ENCODE measurements at regions not wholly inside any gene's neighbourhood (a gene's known extent, or its start where the extent isn't known, plus 50 kb on each side); places are given as distances from the start of the nearest gene placed in this dataset.

GRCh38 chr3:96434651-96435050, 379.7 kb upstream of the EPHA6 start:
- TF ChIP-seq CTCF (IDR thresholded peaks at IDR 0.05; ENCODE audit: low read depth, low read length), result no peak
- in situ Hi-C loops (cut with HindIII; ENCODE audit: low sequenced_read_pairs), result no loop called here
- no peak overlapping the region for H3K4me3 ChIP-seq (ENCODE audit: low read depth, low read length)

DNA sequence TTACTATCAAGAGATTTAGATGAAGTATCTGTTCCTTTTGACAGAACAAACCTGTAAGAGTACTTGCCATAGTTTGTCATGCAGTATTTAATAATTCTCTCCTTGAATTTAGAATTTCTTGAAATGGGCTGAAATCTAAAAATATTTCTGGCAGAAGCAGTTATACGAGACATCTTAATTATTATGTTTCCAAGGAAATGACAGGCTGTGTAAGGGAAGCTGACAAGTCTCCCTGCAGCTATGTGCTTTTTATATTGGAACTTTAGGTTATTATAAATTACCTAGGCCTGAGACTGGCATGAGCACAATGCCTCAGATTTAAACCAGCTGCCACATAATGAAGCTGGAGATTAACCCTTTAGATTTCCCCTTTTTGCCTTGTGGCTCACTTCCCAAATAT, 365.0 kb upstream of the EPHA6 start:
- H3K4me3 ChIP-seq (ENCODE audit: low read depth, low read length), result no peak overlapping the region
- TF ChIP-seq CTCF (IDR thresholded peaks at IDR 0.05; ENCODE audit: low read depth, low read length), result no peak
- in situ Hi-C loops (cut with HindIII; ENCODE audit: low sequenced_read_pairs), result no loop called here
- no peak for DNase-seq (ENCODE audit: low read depth, low spot score)

More at GRCh38 chr3:96434651-96435050, 379.7 kb upstream of the EPHA6 start:
- DNase-seq (ENCODE audit: low read depth, low spot score), result no peak

DNA sequence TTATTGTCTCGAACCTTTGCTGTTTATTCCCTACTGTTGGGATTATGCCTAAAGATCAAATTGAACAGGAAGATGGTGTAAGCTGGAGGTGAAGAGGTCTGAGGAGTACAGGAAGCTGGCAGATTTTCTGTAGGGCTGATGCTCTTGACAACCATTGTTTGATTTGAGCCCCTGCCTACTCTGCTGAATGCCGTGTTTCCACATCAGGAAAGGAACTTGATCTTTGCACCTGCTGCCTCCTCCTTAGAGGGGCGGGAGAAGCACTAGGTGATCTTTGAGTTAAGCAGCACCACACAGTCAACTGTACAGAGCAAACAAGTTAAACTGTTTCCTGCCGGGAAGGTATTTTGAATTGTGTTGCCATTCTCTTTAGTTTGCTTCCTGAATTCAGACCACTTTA, 364.6 kb upstream of the EPHA6 start:
- in situ Hi-C loops (cut with HindIII; ENCODE audit: low sequenced_read_pairs), result no loop called here
- TF ChIP-seq CTCF (IDR thresholded peaks at IDR 0.05; ENCODE audit: low read depth, low read length), result no peak
- DNase-seq (ENCODE audit: low read depth, low spot score), result no peak
- H3K4me3 ChIP-seq (ENCODE audit: low read depth, low read length), result no peak overlapping the region

- in situ Hi-C loops (cut with HindIII; ENCODE audit: low sequenced_read_pairs), result no loop called here
- no peak overlapping the region for H3K4me3 ChIP-seq (ENCODE audit: low read depth, low read length)
- DNase-seq (ENCODE audit: low read depth, low spot score), result no peak
- TF ChIP-seq CTCF (IDR thresholded peaks at IDR 0.05; ENCODE audit: low read depth, low read length), result no peak
Measured at GRCh38 chr3:96450699-96451098, 363.7 kb upstream of the EPHA6 start.

- no peak overlapping the region for H3K4me3 ChIP-seq (ENCODE audit: low read depth, low read length)
- no peak for DNase-seq (ENCODE audit: low read depth, low spot score)
- in situ Hi-C loops (cut with HindIII; ENCODE audit: low sequenced_read_pairs), result no loop called here
- no peak for TF ChIP-seq CTCF (IDR thresholded peaks at IDR 0.05; ENCODE audit: low read depth, low read length)
Measured at GRCh38 chr3:96465521-96465920, 348.9 kb upstream of the EPHA6 start.

GRCh38 chr3:96466441-96466840, 348.0 kb upstream of the EPHA6 start:
- in situ Hi-C loops (cut with HindIII; ENCODE audit: low sequenced_read_pairs), result no loop called here
- TF ChIP-seq CTCF (IDR thresholded peaks at IDR 0.05; ENCODE audit: low read depth, low read length), result no peak
- no peak overlapping the region for H3K4me3 ChIP-seq (ENCODE audit: low read depth, low read length)
- no peak for DNase-seq (ENCODE audit: low read depth, low spot score)

DNA sequence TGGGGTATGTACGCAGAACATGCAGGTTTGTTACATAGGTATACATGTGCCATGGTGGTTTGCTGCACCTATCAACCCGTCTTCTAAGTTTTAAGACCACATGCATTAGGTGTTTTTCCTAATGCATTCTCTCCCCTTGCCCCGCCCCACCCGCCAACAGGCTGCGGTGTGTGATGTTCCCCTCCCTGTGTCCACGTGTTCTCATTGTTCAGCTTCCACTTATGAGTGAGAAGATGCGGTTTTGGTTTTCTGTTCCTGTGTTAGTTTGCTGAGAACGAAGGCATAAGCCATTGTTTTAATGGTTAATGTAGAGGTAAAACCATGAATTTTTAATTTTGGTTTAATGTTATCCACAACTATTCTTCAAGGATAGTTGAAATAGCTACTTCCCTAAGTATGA, 346.8 kb upstream of the EPHA6 start:
- in situ Hi-C loops (cut with HindIII; ENCODE audit: low sequenced_read_pairs), result no loop called here
- H3K4me3 ChIP-seq (ENCODE audit: low read depth, low read length), result no peak overlapping the region
- no peak for DNase-seq (ENCODE audit: low read depth, low spot score)
- TF ChIP-seq CTCF (IDR thresholded peaks at IDR 0.05; ENCODE audit: low read depth, low read length), result no peak
